Liver (tissue), 8 donors: ENCODE measurements at regions not wholly inside any gene's neighbourhood (a gene's known extent, or its start where the extent isn't known, plus 50 kb on each side); places are given as distances from the start of the nearest gene placed in this dataset.
A peak's percentile ranks its signal among the peaks of the same experiment; 100 is the strongest.

Source experiments
- DNase-seq: peaks from one replicate; pipeline ENCODE4 v3.0.0-alpha.2; 2017; ENCODE audit warnings: low spot score
- H3K27ac ChIP-seq, 2 donors: one replicate each; pipeline ENCODE4 v1.7.0; 2013; ENCODE audit warnings: inconsistent platforms in 2 of 2, low read length in 2 of 2, control low read depth in 1 of 2, low read depth in 1 of 2, mild to moderate bottlenecking in 1 of 2
- H3K27me3 ChIP-seq, 4 donors: one replicate each; pipeline versions ENCODE4 v1.6.1 to v1.7.0; 2013; ENCODE audit warnings: low read length in 3 of 4, inconsistent platforms in 1 of 4, mild to moderate bottlenecking in 1 of 4, moderate library complexity in 1 of 4; ENCODE audit not compliant: control insufficient read depth in 4 of 4, insufficient read depth in 4 of 4
- H3K36me3 ChIP-seq, 4 donors: one replicate each; pipeline versions ENCODE4 v1.6.1 to v1.7.0; 2013; ENCODE audit warnings: low read length in 3 of 4, mild to moderate bottlenecking in 3 of 4, low read depth in 1 of 4, moderate library complexity in 1 of 4; ENCODE audit not compliant: control insufficient read depth in 4 of 4, insufficient read depth in 3 of 4
- H3K4me1 ChIP-seq, 4 donors: one replicate each; pipeline versions ENCODE4 v1.6.1 to v1.7.0; 2013; ENCODE audit warnings: low read length in 3 of 4, mild to moderate bottlenecking in 3 of 4, moderate library complexity in 1 of 4; ENCODE audit not compliant: control insufficient read depth in 4 of 4, insufficient read depth in 4 of 4
- H3K4me3 ChIP-seq, 3 donors: one replicate each; pipeline versions ENCODE4 v1.6.1 to v1.7.0; 2013; ENCODE audit warnings: low read length in 3 of 3, control low read depth in 1 of 3, low read depth in 1 of 3, mild to moderate bottlenecking in 1 of 3
- H3K9ac ChIP-seq, 2 donors: one replicate each; pipeline ENCODE4 v1.7.0; 2013; ENCODE audit warnings: low read length in 2 of 2, mild to moderate bottlenecking in 2 of 2, moderate library complexity in 2 of 2, control low read depth in 1 of 2, low read depth in 1 of 2
- H3K9me3 ChIP-seq, 4 donors: one replicate each; pipeline versions ENCODE4 v1.6.1 to v1.7.0; 2013; ENCODE audit warnings: low read length in 3 of 4; ENCODE audit not compliant: control insufficient read depth in 4 of 4
- ATF3 ChIP-seq: IDR thresholded peaks from 2 replicates; pipeline ENCODE4 v1.6.1; 2016; ENCODE audit warnings: antibody characterized with exemption
- EGR1 ChIP-seq, 2 donors: IDR thresholded peaks; 2 replicates each; pipeline ENCODE4 v1.6.1; 2016 to 2018; ENCODE audit warnings: antibody characterized with exemption in 2 of 2, low read depth in 2 of 2
- FOXA1 ChIP-seq: IDR thresholded peaks from 2 replicates; pipeline ENCODE4 v1.6.1; 2016; ENCODE audit warnings: antibody characterized with exemption
- FOXA2 ChIP-seq: IDR thresholded peaks from 2 replicates; pipeline ENCODE4 v1.6.1; 2016; ENCODE audit warnings: antibody characterized with exemption
- GABPA ChIP-seq, 2 donors: IDR thresholded peaks in 1 of 2; conservative IDR thresholded peaks in 1 of 2; 2 replicates each; pipeline ENCODE4 v1.6.1; 2016; ENCODE audit warnings: antibody characterized with exemption in 2 of 2, mild to moderate bottlenecking in 1 of 2, moderate library complexity in 1 of 2
- HNF4A ChIP-seq, 2 donors: conservative IDR thresholded peaks; 2 replicates each; pipeline ENCODE4 v1.6.1; 2016; ENCODE audit warnings: antibody characterized with exemption in 2 of 2, mild to moderate bottlenecking in 2 of 2
- HNF4G ChIP-seq: IDR thresholded peaks from 2 replicates; pipeline ENCODE4 v1.6.1; 2016; ENCODE audit warnings: antibody characterized with exemption
- JUND ChIP-seq, 2 donors: IDR thresholded peaks; 2 replicates each; pipeline ENCODE4 v1.6.1; 2016; ENCODE audit warnings: antibody characterized with exemption in 2 of 2
- NR2F2 ChIP-seq: IDR thresholded peaks from 2 replicates; pipeline ENCODE4 v1.6.1; 2016; ENCODE audit warnings: antibody characterized with exemption
- RAD21 ChIP-seq, 2 donors: IDR thresholded peaks; 2 replicates each; pipeline ENCODE4 v1.6.1; 2016; ENCODE audit warnings: antibody characterized with exemption in 2 of 2, mild to moderate bottlenecking in 2 of 2
- REST ChIP-seq: IDR thresholded peaks from 2 replicates; pipeline ENCODE4 v1.6.1; 2016; ENCODE audit warnings: antibody characterized with exemption, mild to moderate bottlenecking
- RXRA ChIP-seq, 2 donors: IDR thresholded peaks; 2 replicates each; pipeline ENCODE4 v1.6.1; 2017 to 2018; ENCODE audit warnings: antibody characterized with exemption in 2 of 2, mild to moderate bottlenecking in 1 of 2
- SP1 ChIP-seq: IDR thresholded peaks from 2 replicates; pipeline ENCODE4 v1.6.1; 2018; ENCODE audit warnings: antibody characterized with exemption, mild to moderate bottlenecking
- TAF1 ChIP-seq: conservative IDR thresholded peaks from 2 replicates; pipeline ENCODE4 v1.6.1; 2016; ENCODE audit warnings: antibody characterized with exemption, mild to moderate bottlenecking
- YY1 ChIP-seq: IDR thresholded peaks from 2 replicates; pipeline ENCODE4 v1.6.1; 2016; ENCODE audit warnings: antibody characterized with exemption, mild to moderate bottlenecking
- WGBS: extraction: QIAGEN DNeasy Blood & Tissue Kit; methylation state at CpG from one replicate; pipeline ENCODE4 v1.1.7; 2013; 5-methylcytosine and 5-hydroxymethylcytosine counted together
- TF ChIP-seq, protein P1 (sequence below): fragments of 150-350 bp; IDR thresholded peaks from 2 replicates; pipeline ENCODE4 v1.5.1; 2017; ENCODE audit warnings: improper control_type of control experiment, low read depth, low read length; ENCODE audit not compliant: missing input control
- TF ChIP-seq, protein P2 (sequence below): IDR thresholded peaks from 2 replicates; pipeline ENCODE4 v1.6.1; 2016; ENCODE audit warnings: antibody characterized with exemption
- TF ChIP-seq, protein P3 (sequence below): IDR thresholded peaks from 2 replicates; pipeline ENCODE4 v1.6.1; 2016; ENCODE audit warnings: antibody characterized with exemption
- donor health status: healthy.
- donor health status: healthy.
- donor health status: healthy.
- donor health status: healthy.
- donor health status: healthy.

GRCh38 chr3:13718000-13718399 lies 161.9 kb downstream of the WNT7A start:
- no peaks in the 10 kb centered on the region for H3K27me3 ChIP-seq
- H3K4me1 ChIP-seq: no peaks in the 10 kb centered on the region
- H3K9me3 ChIP-seq: peaks cover 0 to 4% (median under 1%) of the 10 kb centered on the region in 4 donors
- peaks cover 0 to 2% (median 0%) of the 10 kb centered on the region in 4 donors for H3K36me3 ChIP-seq
- WGBS: 81% methylated on average over 2 of the region's 2 CpGs
- H3K27ac ChIP-seq: no peak overlapping the region
- no peak overlapping the region for H3K9ac ChIP-seq
- peak; percentile 19 for DNase-seq
- no peak overlapping the region for H3K4me3 ChIP-seq
- TF ChIP-seq FOXA1 (no peak), TAF1 (no peak), EGR1 (IDR thresholded peaks at IDR 0.05; ENCODE audit: low read depth in 2 of 2) (no peak), FOXA2 (no peak), YY1 (no peak), REST (no peak), RXRA (IDR thresholded peaks at IDR 0.05) (no peak), HNF4G (no peak), JUND (IDR thresholded peaks at IDR 0.05) (no peak), ATF3 (no peak), RAD21 (IDR thresholded peaks at IDR 0.05) (no peak), SP1 (no peak), HNF4A (conservative IDR thresholded peaks at IDR 0.05) (no peak), GABPA (IDR thresholded peaks at IDR 0.05 in 1 of 2, conservative IDR thresholded peaks at IDR 0.05 in 1 of 2) (no peak), NR2F2 (no peak)
- TF ChIP-seq, protein P1, sequence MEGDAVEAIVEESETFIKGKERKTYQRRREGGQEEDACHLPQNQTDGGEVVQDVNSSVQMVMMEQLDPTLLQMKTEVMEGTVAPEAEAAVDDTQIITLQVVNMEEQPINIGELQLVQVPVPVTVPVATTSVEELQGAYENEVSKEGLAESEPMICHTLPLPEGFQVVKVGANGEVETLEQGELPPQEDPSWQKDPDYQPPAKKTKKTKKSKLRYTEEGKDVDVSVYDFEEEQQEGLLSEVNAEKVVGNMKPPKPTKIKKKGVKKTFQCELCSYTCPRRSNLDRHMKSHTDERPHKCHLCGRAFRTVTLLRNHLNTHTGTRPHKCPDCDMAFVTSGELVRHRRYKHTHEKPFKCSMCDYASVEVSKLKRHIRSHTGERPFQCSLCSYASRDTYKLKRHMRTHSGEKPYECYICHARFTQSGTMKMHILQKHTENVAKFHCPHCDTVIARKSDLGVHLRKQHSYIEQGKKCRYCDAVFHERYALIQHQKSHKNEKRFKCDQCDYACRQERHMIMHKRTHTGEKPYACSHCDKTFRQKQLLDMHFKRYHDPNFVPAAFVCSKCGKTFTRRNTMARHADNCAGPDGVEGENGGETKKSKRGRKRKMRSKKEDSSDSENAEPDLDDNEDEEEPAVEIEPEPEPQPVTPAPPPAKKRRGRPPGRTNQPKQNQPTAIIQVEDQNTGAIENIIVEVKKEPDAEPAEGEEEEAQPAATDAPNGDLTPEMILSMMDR: no peak
- TF ChIP-seq, protein P2, sequence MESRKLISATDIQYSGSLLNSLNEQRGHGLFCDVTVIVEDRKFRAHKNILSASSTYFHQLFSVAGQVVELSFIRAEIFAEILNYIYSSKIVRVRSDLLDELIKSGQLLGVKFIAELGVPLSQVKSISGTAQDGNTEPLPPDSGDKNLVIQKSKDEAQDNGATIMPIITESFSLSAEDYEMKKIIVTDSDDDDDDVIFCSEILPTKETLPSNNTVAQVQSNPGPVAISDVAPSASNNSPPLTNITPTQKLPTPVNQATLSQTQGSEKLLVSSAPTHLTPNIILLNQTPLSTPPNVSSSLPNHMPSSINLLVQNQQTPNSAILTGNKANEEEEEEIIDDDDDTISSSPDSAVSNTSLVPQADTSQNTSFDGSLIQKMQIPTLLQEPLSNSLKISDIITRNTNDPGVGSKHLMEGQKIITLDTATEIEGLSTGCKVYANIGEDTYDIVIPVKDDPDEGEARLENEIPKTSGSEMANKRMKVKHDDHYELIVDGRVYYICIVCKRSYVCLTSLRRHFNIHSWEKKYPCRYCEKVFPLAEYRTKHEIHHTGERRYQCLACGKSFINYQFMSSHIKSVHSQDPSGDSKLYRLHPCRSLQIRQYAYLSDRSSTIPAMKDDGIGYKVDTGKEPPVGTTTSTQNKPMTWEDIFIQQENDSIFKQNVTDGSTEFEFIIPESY: no peak
- TF ChIP-seq, protein P3, sequence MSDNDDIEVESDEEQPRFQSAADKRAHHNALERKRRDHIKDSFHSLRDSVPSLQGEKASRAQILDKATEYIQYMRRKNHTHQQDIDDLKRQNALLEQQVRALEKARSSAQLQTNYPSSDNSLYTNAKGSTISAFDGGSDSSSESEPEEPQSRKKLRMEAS: no peak
